NCI-H146 treated with DMSO at 0.1 percent for 48 hours (cell line): ENCODE measurements at regions not wholly inside any gene's neighbourhood (a gene's known extent, or its start where the extent isn't known, plus 50 kb on each side); places are given as distances from the start of the nearest gene placed in this dataset.
A peak's percentile ranks its signal among the peaks of the same experiment; 100 is the strongest.
"Not testable (repeated sequence)": the region's sequence is repeated elsewhere in the genome, so short reads cannot be mapped to it uniquely, and the experiment has no call there.

ENCODE experiments used
- DNase-seq: peaks from one replicate; lab custom pipeline; 2025; ENCODE audit not compliant: unreplicated experiment; lab: John Stamatoyannopoulos, UW

- no peak for DNase-seq
Measured at GRCh38 chr2:123597988-123598387, 427.1 kb upstream of the CNTNAP5 start.

- no peak for DNase-seq
Measured at GRCh38 chr2:123606631-123607030, 418.5 kb upstream of the CNTNAP5 start.

GRCh38 chr2:123609077-123609476 is 416.0 kb upstream of the CNTNAP5 start:
- DNase-seq, result peak; percentile 6

- no peak for DNase-seq
Measured at GRCh38 chr2:123614596-123614995, 410.5 kb upstream of the CNTNAP5 start.

- DNase-seq, result not testable (repeated sequence)
Measured at GRCh38 chr2:123618642-123619041, 406.4 kb upstream of the CNTNAP5 start.

- no peak for DNase-seq
Measured at GRCh38 chr2:123624816-123625215, 400.3 kb upstream of the CNTNAP5 start.

GRCh38 chr2:123636232-123636631 is 388.9 kb upstream of the CNTNAP5 start:
- DNase-seq, result no peak

GRCh38 chr2:123640685-123641335 is 384.3 kb upstream of the CNTNAP5 start:
- DNase-seq, result no peak

GRCh38 chr2:123644053-123644452 is 381.0 kb upstream of the CNTNAP5 start:
- DNase-seq, result no peak

GRCh38 chr2:123648016-123648415 is 377.1 kb upstream of the CNTNAP5 start:
- DNase-seq, result no peak

- no peak for DNase-seq
Measured at GRCh38 chr2:123648956-123649355, 376.1 kb upstream of the CNTNAP5 start.

GRCh38 chr2:123651151-123651550 is 373.9 kb upstream of the CNTNAP5 start:
- DNase-seq, result no peak

- DNase-seq, result no peak
Measured at GRCh38 chr2:123652320-123652719, 372.8 kb upstream of the CNTNAP5 start.

- no peak for DNase-seq
Measured at GRCh38 chr2:123656590-123656989, 368.5 kb upstream of the CNTNAP5 start.

GRCh38 chr2:123659120-123659519 is 366.0 kb upstream of the CNTNAP5 start:
- DNase-seq, result no peak

- DNase-seq, result no peak
Measured at GRCh38 chr2:123670286-123670685, 354.8 kb upstream of the CNTNAP5 start.

- not testable (repeated sequence) for DNase-seq
Measured at GRCh38 chr2:123683797-123684196, 341.3 kb upstream of the CNTNAP5 start.

- no peak for DNase-seq
Measured at GRCh38 chr2:123687064-123687463, 338.0 kb upstream of the CNTNAP5 start.

GRCh38 chr2:123688231-123688940 is 336.7 kb upstream of the CNTNAP5 start:
- DNase-seq, result no peak

GRCh38 chr2:123692121-123692520 is 333.0 kb upstream of the CNTNAP5 start:
- DNase-seq, result no peak

GRCh38 chr2:123693836-123694235 is 331.3 kb upstream of the CNTNAP5 start:
- no peak for DNase-seq

- no peak for DNase-seq
Measured at GRCh38 chr2:123695426-123695825, 329.7 kb upstream of the CNTNAP5 start.

- DNase-seq, result no peak
Measured at GRCh38 chr2:123696021-123696420, 329.1 kb upstream of the CNTNAP5 start.
